HTR-8/SVneo (cell line): ENCODE measurements at regions not wholly inside any gene's neighbourhood (a gene's known extent, or its start where the extent isn't known, plus 50 kb on each side); places are given as distances from the start of the nearest gene placed in this dataset.
"Not testable (repeated sequence)": the region's sequence is repeated elsewhere in the genome, so short reads cannot be mapped to it uniquely, and the experiment has no call there.

ENCODE experiments used
- DNase-seq: peaks from one replicate; pipeline ENCODE4 v3.0.0; 2011; ENCODE audit warnings: low spot score, mixed read lengths; ENCODE audit not compliant: insufficient read length
- FAIRE-seq: peaks from 2 replicates; lab custom pipeline; 2011; peaks lifted over from hg19 to GRCh38; lab: Jason Lieb, UNC

DNA sequence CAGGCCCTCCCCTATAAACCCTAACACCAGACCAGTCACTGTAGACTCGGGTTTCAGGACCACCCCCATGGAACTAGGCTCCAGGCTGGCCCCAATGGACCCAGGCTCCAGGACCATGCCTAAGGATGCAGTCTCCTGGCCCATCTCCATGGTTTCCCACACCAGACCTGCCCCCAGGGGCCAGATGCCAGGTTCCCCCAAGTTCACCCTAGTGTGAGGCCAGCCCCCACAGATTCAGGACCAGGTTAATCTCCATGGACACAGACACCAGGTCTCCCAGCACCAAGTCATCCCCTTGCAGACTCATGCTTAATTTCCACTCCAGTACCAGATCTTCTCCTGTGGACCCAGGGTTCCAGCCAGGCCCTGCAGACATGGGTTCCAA is 103.8 kb upstream of the LANCL2 start:
- FAIRE-seq (no peak), DNase-seq (no peak)

DNA sequence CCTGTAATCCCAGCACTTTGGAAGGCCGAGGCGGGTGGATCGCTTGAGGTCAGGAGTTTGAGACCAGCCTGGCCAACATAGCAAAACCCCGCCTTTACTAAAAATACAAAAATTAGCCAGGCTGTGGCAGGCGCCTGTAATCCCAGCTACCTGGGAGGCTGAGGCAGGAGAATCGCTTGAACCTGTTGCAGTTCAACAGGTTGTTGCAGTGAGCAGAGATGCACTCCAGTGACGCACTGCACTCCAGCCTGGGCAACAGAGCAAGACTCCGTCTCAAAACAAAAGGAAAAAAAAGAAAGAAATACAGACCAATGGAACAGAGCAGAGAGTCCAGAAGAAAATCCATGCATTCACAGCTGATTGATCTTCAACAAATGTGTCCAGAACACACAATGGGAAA is 99.8 kb upstream of the LANCL2 start:
- not testable (repeated sequence) for FAIRE-seq, DNase-seq

- DNase-seq (no peak), FAIRE-seq (no peak)
Observed at GRCh38 chr7:55265836-55266642, 99.1 kb upstream of the LANCL2 start.

DNA sequence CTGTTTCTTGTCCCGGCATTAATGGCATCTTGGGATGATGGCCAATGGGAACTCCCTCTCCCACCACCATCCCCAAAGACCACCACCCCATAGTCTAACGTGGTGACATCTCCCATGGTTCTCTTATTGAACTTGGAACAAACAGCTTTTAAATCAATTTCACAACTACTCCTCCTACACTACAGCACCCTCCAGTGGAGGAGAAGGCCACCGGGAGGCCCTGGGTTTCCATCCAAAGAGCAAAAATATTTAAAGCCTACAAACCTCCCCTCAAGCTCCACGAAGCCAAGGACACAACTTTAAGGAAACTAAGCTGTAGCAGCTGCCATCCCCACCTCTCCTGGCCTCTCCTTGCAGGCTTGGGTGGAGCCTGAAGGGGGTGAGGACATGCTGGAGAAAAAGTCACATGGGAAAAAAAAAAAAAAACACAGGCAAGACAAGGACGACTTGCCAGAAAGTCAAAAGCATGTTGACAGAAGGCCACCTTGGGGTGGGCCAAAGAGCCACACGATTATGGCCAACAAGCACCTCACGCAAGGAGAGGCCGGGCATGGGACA is 94.0 kb upstream of the LANCL2 start:
- DNase-seq: peak; percentile 29
- no peak for FAIRE-seq

GRCh38 chr7:55271661-55272060 is 93.5 kb upstream of the LANCL2 start:
- DNase-seq (no peak), FAIRE-seq (no peak)

DNA sequence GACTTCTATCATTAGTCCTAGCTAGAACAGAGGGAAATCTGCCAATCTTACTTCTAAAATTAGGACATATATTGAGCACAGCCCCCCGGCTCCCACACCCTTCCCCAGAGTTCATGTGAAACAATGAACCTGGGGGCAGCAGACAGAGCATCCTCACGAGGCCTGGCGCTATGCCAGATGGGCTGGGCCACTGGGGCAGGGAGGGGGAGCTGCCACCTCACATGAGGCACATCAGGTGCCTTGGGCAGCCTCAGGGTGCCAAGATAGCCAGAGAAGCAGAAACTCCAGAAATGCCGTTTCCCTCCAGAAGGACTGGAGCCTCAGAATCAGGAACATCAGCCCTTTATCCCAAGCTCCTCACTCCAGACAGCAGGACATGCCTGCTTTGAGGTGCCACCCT is 92.8 kb upstream of the LANCL2 start:
- no peak for FAIRE-seq
- no peak for DNase-seq

- no peak for DNase-seq
- no peak for FAIRE-seq
Observed at GRCh38 chr7:55273186-55273980, 91.8 kb upstream of the LANCL2 start.

DNA sequence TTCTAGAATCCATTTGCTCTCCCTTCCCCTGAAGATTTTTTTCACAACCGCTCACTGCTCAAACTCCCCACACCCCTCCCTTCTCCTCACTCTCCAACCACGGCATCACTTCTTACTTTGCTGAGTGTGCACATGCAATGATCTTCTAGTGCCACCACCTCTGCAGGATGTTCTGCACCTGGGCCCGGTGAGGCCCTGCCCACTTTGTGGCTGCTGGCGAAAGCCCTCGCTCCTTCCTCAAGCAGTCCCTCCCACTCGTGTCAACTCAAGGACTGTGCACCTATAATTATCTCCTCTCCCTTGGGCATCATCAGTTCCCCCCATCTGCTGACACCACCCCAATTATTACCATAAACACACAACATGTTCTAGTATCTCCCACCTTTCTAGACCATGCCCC is 91.0 kb upstream of the LANCL2 start:
- FAIRE-seq: no peak
- DNase-seq: no peak

- FAIRE-seq (no peak), DNase-seq (no peak)
Observed at GRCh38 chr7:55275291-55276200, 89.6 kb upstream of the LANCL2 start.

DNA sequence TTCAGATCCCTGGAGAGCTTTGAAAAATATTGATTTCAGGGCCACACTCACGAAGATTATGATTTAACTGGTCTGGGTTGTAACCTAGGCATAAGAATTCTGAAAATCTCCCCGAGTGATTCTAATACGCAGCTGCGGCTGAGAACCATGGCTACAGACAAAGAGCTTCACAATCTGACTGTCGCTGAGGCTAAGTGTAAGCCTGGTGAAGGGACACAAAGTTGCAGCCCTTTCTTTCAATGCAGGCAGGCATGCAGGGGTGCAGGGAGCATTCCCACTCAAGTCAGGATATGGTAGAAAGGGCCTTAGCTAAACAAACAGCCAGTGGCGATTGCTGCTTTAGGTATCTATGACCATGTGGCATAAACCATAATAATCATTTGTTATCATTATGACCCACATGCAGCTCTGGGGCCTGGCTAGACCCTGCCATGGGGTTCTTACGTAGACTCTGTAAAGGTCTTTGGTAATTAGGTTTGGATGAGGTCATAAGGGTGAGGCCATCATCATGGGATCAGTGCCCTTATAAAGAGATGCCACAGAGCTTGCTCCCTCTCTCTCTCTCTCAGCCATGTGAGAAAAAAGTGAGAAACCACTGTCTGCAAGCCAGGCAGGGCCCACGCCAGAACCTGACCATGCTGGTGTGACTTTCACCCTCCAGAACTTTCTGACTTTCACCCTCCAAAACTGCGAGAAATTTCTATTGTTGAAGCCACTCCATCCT is 88.4 kb upstream of the LANCL2 start:
- FAIRE-seq (no peak), DNase-seq (no peak)

DNA sequence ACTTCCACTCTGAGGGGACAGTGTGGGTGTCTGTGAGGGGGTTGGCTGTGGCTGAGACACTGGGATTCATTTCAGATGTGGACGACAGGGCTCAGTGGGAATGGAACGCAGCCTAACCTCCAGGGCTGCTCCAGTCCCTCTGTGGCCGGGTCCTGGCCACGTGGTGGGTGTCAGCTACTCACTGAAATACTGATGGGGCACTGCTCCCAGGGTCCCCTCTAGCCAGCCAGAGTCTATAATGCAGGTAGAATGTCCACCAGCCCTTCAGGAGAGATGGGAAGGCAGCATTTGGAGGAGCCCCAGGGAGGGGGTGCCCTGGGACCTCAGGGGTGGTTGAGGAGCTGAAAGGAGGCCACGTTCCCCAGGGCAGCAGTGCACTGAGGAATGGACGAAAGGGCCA is 87.2 kb upstream of the LANCL2 start:
- DNase-seq: no peak
- no peak for FAIRE-seq

GRCh38 chr7:55278321-55278720 is 86.8 kb upstream of the LANCL2 start:
- DNase-seq (no peak), FAIRE-seq (no peak)

- FAIRE-seq (no peak), DNase-seq (no peak)
Observed at GRCh38 chr7:55279080-55279845, 85.9 kb upstream of the LANCL2 start.

GRCh38 chr7:55280031-55280454 is 85.1 kb upstream of the LANCL2 start:
- FAIRE-seq (no peak), DNase-seq (peak; percentile 73)

DNA sequence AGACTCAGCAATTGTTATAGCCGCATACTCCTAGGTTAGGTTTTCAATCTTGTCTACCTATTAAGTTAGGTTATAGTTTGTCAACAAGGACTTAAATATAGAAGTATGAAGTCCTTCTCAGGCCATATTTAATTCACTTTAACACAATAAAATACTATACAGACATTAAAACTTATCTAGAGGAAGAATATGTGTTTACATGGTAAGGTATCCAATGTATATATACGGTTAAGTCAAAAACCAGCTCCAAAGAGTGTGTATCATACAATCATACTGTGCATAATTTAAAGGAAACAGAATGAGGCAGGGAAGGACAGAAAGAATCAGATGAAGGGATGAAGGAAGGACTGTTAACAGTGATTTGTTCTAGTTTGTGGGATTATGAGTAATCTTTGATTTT is 79.5 kb upstream of the LANCL2 start:
- DNase-seq (no peak), FAIRE-seq (no peak)

GRCh38 chr7:55286666-55287065 is 78.5 kb upstream of the LANCL2 start:
- FAIRE-seq: no peak
- no peak for DNase-seq

- no peak for FAIRE-seq
- DNase-seq: no peak
Observed at GRCh38 chr7:55288070-55288824, 76.9 kb upstream of the LANCL2 start.

DNA sequence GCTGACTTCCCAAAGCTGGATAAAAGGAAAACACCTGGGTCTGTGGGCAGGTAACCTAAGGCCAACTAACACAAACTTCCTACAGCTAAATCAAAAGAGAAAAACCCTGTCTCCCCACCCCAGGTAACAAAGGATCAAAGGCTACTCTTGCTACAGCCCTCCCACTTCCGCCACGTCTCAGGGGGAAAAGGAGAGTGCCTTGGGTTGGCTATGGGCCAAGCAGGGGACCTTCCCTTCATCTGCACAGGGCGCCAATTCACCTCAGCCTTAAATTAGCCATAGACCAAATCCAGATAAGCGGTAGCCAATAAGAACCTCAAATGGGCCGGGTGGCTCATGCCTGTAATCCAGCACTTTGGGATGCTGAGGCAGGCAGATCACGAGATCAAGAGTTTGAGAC is 69.1 kb upstream of the LANCL2 start:
- DNase-seq (no peak), FAIRE-seq (no peak)
